WTC11 (cell line): ENCODE measurements at regions not wholly inside any gene's neighbourhood (a gene's known extent, or its start where the extent isn't known, plus 50 kb on each side); places are given as distances from the start of the nearest gene placed in this dataset.

ENCODE experiments used
- CTCF ChIP-seq: fragments of 200-600 bp; IDR thresholded peaks from 2 replicates; pipeline ENCODE4 v1.8.0; 2022; ENCODE audit warnings: antibody characterized with exemption
- FOXK1 ChIP-seq: sonication (generic); formaldehyde crosslinking; IDR thresholded peaks from 2 replicates; pipeline ENCODE4 v1.8.0; 2022; ENCODE audit warnings: mild to moderate bottlenecking, moderate library complexity, missing genetic modification reagents

- TF ChIP-seq CTCF (no peak), FOXK1 (CRISPR knock-in tag) (no peak)
Measured at GRCh38 chr7:66421830-66422475, 206.7 kb upstream of the KCTD7 start.
